Stimulated activated CD4-positive, alpha-beta T cell treated with anti-CD3 and anti-CD28 coated beads, Interleukin-12 subunit alpha, Interleukin-12 subunit beta, amount 100 ng/mL, for 24 hours (primary cell): ENCODE measurements at regions not wholly inside any gene's neighbourhood (a gene's known extent, or its start where the extent isn't known, plus 50 kb on each side); places are given as distances from the start of the nearest gene placed in this dataset.
A peak's percentile ranks its signal among the peaks of the same experiment; 100 is the strongest.
"Not testable (repeated sequence)": the region's sequence is repeated elsewhere in the genome, so short reads cannot be mapped to it uniquely, and the experiment has no call there.

Source experiments
- DNase-seq, 2 experiments: peaks; one replicate each; pipeline ENCODE4 v3.0.0-alpha.2; 2020; ENCODE audit warnings: low read depth in 2 of 2

GRCh38 chr18:61676773-61677434 is 215.9 kb downstream of the RNF152 start:
- DNase-seq = no peak

GRCh38 chr18:61669320-61669719 is 223.5 kb downstream of the RNF152 start:
- DNase-seq = no peak

- no peak for DNase-seq
These were observed 225.8 kb downstream of the RNF152 start for GRCh38 chr18:61666876-61667590.

GRCh38 chr18:61664419-61665084 is 228.3 kb downstream of the RNF152 start:
- no peak for DNase-seq

GRCh38 chr18:61662726-61663125 is 230.1 kb downstream of the RNF152 start:
- DNase-seq = no peak

- DNase-seq = no peak
These were observed 234.4 kb downstream of the RNF152 start for GRCh38 chr18:61658431-61658830.

- no peak for DNase-seq
These were observed 235.6 kb downstream of the RNF152 start for GRCh38 chr18:61657066-61657732.

- no peak for DNase-seq
These were observed 237.2 kb downstream of the RNF152 start for GRCh38 chr18:61655630-61656029.

GRCh38 chr18:61653823-61654551 is 238.8 kb downstream of the RNF152 start:
- DNase-seq = no peak

GRCh38 chr18:61651880-61652268 is 240.9 kb downstream of the RNF152 start:
- DNase-seq = no peak

GRCh38 chr18:61651145-61651879 is 241.5 kb downstream of the RNF152 start:
- no peak for DNase-seq

GRCh38 chr18:61643884-61644647 is 248.7 kb downstream of the RNF152 start:
- no peak for DNase-seq

- DNase-seq = no peak
These were observed 252.9 kb downstream of the RNF152 start for GRCh38 chr18:61639886-61640285.

GRCh38 chr18:61637905-61638595 is 254.8 kb downstream of the RNF152 start:
- DNase-seq = no peak

- no peak for DNase-seq
These were observed 255.5 kb downstream of the RNF152 start for GRCh38 chr18:61637319-61637718.

- DNase-seq = peak in 1 of 2 experiments; percentile 15
These were observed 256.8 kb downstream of the RNF152 start for GRCh38 chr18:61635901-61636528.

- no peak for DNase-seq
These were observed 264.7 kb downstream of the RNF152 start for GRCh38 chr18:61628085-61628484.

GRCh38 chr18:61624631-61625030 is 268.2 kb downstream of the RNF152 start:
- DNase-seq = not testable (repeated sequence)

- DNase-seq = no peak
These were observed 273.0 kb downstream of the RNF152 start for GRCh38 chr18:61619783-61620182.
